CD4-positive, alpha-beta T cell (primary cell): ENCODE measurements at regions not wholly inside any gene's neighbourhood (a gene's known extent, or its start where the extent isn't known, plus 50 kb on each side); places are given as distances from the start of the nearest gene placed in this dataset.

ENCODE experiments used
- ATAC-seq: fragments of 200-7000 bp; cut with Tn5 transposase; one replicate; pipeline ENCODE4 v1.10.0; 2022; ENCODE audit warnings: mild to moderate bottlenecking; ENCODE audit not compliant: poor library complexity
- CTCF ChIA-PET: fragments of 350-600 bp; sonication (Branson Sonifier 250); formaldehyde crosslinking; loops from one replicate; lab custom pipeline; 2021; ENCODE audit warnings: antibody characterized with exemption, inconsistent platforms; lab: Charles Lee
- POLR2A ChIA-PET: fragments of 350-600 bp; sonication (Branson Sonifier 250); formaldehyde crosslinking; loops from one replicate; lab custom pipeline; 2021; ENCODE audit warnings: antibody characterized with exemption, inconsistent platforms; lab: Charles Lee
- DNase-seq, 14 experiments: peaks; one replicate each; pipeline ENCODE4 v3.0.0-alpha.2; 2013 to 2020; ENCODE audit warnings: mixed read lengths in 2 of 14
- H3K27ac ChIP-seq, 2 donors: one replicate each; pipeline versions ENCODE4 v1.5.1 to v1.7.0; 2013; ENCODE audit warnings: low read length in 2 of 2, low read depth in 1 of 2, mild to moderate bottlenecking in 1 of 2
- H3K27me3 ChIP-seq, 2 experiments: 1 replicate in 1 of 2; 2 replicates in 1 of 2; pipeline versions ENCODE4 v1.6.1 to v1.7.0; 2013; ENCODE audit warnings: low read length in 2 of 2, control low read depth in 1 of 2, mild to moderate bottlenecking in 1 of 2, moderate library complexity in 1 of 2; ENCODE audit not compliant: insufficient read depth in 2 of 2, control insufficient read depth in 1 of 2
- H3K36me3 ChIP-seq: one replicate; pipeline ENCODE4 v1.6.1; 2013; ENCODE audit warnings: low read length, control low read depth; ENCODE audit not compliant: insufficient read depth
- H3K4me1 ChIP-seq: one replicate; pipeline ENCODE4 v1.6.1; 2013; ENCODE audit warnings: low read length, control low read depth; ENCODE audit not compliant: insufficient read depth
- H3K4me3 ChIP-seq: one replicate; pipeline ENCODE4 v1.5.1; 2013; ENCODE audit warnings: mild to moderate bottlenecking, low read length, moderate library complexity
- H3K9me3 ChIP-seq, 2 experiments: 1 replicate in 1 of 2; 2 replicates in 1 of 2; pipeline versions ENCODE4 v1.6.1 to v1.7.0; 2013; ENCODE audit warnings: low read length in 2 of 2, mild to moderate bottlenecking in 2 of 2, control low read depth in 1 of 2, moderate library complexity in 1 of 2; ENCODE audit not compliant: control insufficient read depth in 1 of 2, insufficient read depth in 1 of 2
- H3K27ac Mint-ChIP-seq: one replicate; pipeline ENCODE4 v1.8.0; 2020; ENCODE audit warnings: mixed read lengths
- H3K27me3 Mint-ChIP-seq: one replicate; pipeline ENCODE4 v1.8.0; 2021; ENCODE audit warnings: mixed read lengths
- H3K36me3 Mint-ChIP-seq: one replicate; pipeline ENCODE4 v1.8.0; 2021; ENCODE audit warnings: low read depth, mixed read lengths
- H3K4me1 Mint-ChIP-seq: one replicate; pipeline ENCODE4 v1.8.0; 2021; ENCODE audit warnings: low read depth, mixed read lengths
- H3K4me3 Mint-ChIP-seq: one replicate; pipeline ENCODE4 v1.8.0; 2020; ENCODE audit warnings: mild to moderate bottlenecking, mixed read lengths
- H3K9me3 Mint-ChIP-seq: one replicate; pipeline ENCODE4 v1.8.0; 2020; ENCODE audit warnings: mixed read lengths
- CTCF ChIP-seq: fragments of 200-600 bp; IDR thresholded peaks from one replicate; pipeline ENCODE4 v1.8.0; 2022; ENCODE audit warnings: antibody characterized with exemption, mild to moderate bottlenecking
- intact Hi-C, 2 experiments: fragments of 100-400 bp; cut with DNase I in 1 of 2; cut with micrococcal nuclease in 1 of 2; formaldehyde crosslinking; loops; one replicate each; pipeline versions ENCODE4 v1.15.1 to v1.9.0; 2023 to 2025; cut with DNase I, micrococcal nuclease

- Histone ChIP-seq H3K4me1 (no peaks in the 10 kb centered on the region), H3K36me3 (no peaks in the 10 kb centered on the region), H3K27ac (no peak overlapping the region), H3K27me3 (no peaks in the 10 kb centered on the region), H3K4me3 (no peak overlapping the region), H3K9me3 (no peaks in the 10 kb centered on the region)
- ATAC-seq = no peak
- H3K36me3 Mint-ChIP-seq = no peaks in the 10 kb centered on the region
- H3K27me3 Mint-ChIP-seq = no peaks in the 10 kb centered on the region
- ChIA-PET CTCF (no interaction called here), POLR2A (interaction anchor here (0.8 kb wide), 1 partner anchor 83 kb away, joined by 4 read pairs; no protein-coding TSS in a partner anchor)
- intact Hi-C loops = no loop called here
- no peaks in the 10 kb centered on the region for H3K9me3 Mint-ChIP-seq
- H3K4me1 Mint-ChIP-seq = no peaks in the 10 kb centered on the region
- H3K4me3 Mint-ChIP-seq = no peak overlapping the region
- DNase-seq = no peak
- no peak overlapping the region for H3K27ac Mint-ChIP-seq
- TF ChIP-seq CTCF = no peak
Observed at GRCh38 chr4:74615411-74615810, 170.5 kb downstream of the AREG start.

DNA sequence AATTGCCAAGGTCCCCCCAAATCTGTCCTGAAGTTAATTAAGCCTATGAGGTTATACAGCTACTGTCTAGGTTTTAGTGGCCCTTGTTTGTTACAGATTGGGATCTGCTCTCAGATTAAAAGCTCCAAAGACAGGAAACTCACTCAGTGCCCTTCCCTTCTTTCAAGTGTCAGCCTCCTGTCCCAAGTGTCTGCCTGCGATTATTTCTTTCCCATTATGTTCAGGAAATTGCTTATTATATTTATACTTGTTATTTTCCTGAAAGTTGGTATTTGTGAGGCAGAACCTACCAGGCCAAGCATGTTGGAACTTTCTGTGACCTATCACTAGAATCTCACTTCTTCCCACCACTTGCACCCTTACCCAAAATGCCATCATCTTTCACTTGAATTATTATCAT lies 173.2 kb downstream of the AREG start:
- Histone ChIP-seq H3K4me3 (no peak overlapping the region), H3K36me3 (no peaks in the 10 kb centered on the region), H3K4me1 (no peaks in the 10 kb centered on the region), H3K9me3 (no peaks in the 10 kb centered on the region), H3K27ac (no peak overlapping the region), H3K27me3 (no peaks in the 10 kb centered on the region)
- no peak overlapping the region for H3K4me3 Mint-ChIP-seq
- ChIA-PET CTCF (no interaction called here), POLR2A (no interaction called here)
- intact Hi-C loops = no loop called here
- no peaks in the 10 kb centered on the region for H3K9me3 Mint-ChIP-seq
- no peaks in the 10 kb centered on the region for H3K27me3 Mint-ChIP-seq
- H3K4me1 Mint-ChIP-seq = peaks cover 3% of the 10 kb centered on the region
- H3K36me3 Mint-ChIP-seq = no peaks in the 10 kb centered on the region
- H3K27ac Mint-ChIP-seq = no peak overlapping the region
- DNase-seq (no peak), ATAC-seq (no peak)
- TF ChIP-seq CTCF = no peak

DNA sequence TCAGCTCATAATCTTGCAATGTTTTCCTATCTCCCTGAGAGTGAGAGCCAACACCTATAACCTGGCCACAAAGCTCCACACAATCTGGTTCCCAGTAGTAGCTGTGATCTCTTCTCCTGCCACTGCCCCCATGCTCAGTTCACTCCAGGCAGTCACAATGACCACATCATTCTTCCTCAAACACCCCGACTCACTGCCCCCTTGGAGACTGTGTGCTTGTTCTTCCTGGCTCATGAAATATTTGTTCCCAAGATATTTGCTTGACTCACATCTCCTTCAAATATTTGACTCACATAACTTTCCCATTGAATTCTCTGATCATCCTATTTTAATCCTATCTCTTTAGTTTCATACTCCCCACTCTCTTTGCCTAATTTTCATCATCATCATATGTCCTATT lies 173.7 kb downstream of the AREG start:
- no peaks in the 10 kb centered on the region for H3K36me3 ChIP-seq
- no peak overlapping the region for H3K4me3 ChIP-seq
- Mint-ChIP-seq H3K9me3 (no peaks in the 10 kb centered on the region), H3K36me3 (no peaks in the 10 kb centered on the region), H3K4me1 (peaks cover 6% of the 10 kb centered on the region), H3K27ac (no peak overlapping the region), H3K4me3 (no peak overlapping the region), H3K27me3 (no peaks in the 10 kb centered on the region)
- no peaks in the 10 kb centered on the region for H3K4me1 ChIP-seq
- ATAC-seq (no peak), DNase-seq (no peak)
- ChIA-PET POLR2A (no interaction called here), CTCF (no interaction called here)
- no peaks in the 10 kb centered on the region for H3K27me3 ChIP-seq
- H3K27ac ChIP-seq = no peak overlapping the region
- no peak for TF ChIP-seq CTCF
- intact Hi-C loops = no loop called here
- no peaks in the 10 kb centered on the region for H3K9me3 ChIP-seq
